ENCODE measurements at regions not wholly inside any gene's neighbourhood (a gene's known extent, or its start where the extent isn't known, plus 50 kb on each side); places are given as distances from the start of the nearest gene placed in this dataset.

DNA sequence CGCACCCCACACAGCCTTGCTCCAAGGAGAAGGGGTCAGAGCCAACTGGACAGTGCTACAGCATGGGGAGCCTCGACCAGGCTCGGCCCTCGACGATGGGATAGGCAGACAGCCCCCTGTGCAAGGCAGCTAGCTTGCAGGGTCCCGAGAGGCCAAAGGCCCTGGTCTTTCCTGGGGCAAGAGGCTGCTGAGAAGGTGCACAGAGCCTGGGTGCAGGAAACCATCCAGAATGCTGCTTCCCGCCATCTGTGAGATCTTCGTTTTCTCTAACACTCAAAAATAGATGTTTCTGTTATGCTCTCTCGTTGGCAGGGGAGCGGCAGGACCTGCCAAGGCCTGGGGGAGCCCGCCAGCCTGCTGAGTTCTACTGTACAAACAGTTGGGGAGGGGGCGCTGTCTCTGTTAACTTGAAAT lies 168.0 kb upstream of the RTL1 start:
- Histone ChIP-seq H3K9me3 (no peaks in the 10 kb centered on the region), H3K36me3 (no peaks in the 10 kb centered on the region), H3K4me3 (no peak overlapping the region), H3K27ac (no peak overlapping the region), H3K4me1 (peaks cover 7% of the 10 kb centered on the region), H3K27me3 (peaks cover 18% of the 10 kb centered on the region)
- no peak for TF ChIP-seq EP300 (IDR thresholded peaks at IDR 0.05)
- no peak for TF ChIP-seq POLR2AphosphoS5 (IDR thresholded peaks at IDR 0.05)
- TF ChIP-seq, protein P1, sequence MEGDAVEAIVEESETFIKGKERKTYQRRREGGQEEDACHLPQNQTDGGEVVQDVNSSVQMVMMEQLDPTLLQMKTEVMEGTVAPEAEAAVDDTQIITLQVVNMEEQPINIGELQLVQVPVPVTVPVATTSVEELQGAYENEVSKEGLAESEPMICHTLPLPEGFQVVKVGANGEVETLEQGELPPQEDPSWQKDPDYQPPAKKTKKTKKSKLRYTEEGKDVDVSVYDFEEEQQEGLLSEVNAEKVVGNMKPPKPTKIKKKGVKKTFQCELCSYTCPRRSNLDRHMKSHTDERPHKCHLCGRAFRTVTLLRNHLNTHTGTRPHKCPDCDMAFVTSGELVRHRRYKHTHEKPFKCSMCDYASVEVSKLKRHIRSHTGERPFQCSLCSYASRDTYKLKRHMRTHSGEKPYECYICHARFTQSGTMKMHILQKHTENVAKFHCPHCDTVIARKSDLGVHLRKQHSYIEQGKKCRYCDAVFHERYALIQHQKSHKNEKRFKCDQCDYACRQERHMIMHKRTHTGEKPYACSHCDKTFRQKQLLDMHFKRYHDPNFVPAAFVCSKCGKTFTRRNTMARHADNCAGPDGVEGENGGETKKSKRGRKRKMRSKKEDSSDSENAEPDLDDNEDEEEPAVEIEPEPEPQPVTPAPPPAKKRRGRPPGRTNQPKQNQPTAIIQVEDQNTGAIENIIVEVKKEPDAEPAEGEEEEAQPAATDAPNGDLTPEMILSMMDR (IDR thresholded peaks at IDR 0.05), result no peak
- TF ChIP-seq POLR2A (IDR thresholded peaks at IDR 0.05), result no peak
- DNase-seq (ENCODE audit: low spot score in 2 of 2), result no peak
- WGBS, result 69% methylated on average over 11 of the region's 12 CpGs

DNA sequence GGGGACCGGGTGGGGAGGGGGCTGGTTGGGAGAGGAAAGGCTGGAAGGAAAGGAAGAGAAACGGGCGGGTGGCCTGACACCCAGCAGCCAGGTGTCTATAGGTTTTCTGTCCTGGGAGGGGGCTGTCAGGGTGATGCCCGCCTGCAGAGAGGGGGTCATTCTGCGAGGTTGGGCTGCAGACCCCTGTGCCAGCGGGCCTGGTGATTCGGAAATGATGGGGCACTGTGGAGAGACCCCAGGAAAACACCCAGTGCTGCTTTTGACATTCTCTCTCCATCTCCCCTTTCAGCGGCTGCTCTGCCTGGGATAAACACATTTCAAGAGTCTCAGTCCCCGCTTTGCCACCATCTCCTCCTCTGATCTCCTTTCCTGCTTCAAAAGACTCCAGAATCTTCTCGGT lies 168.5 kb upstream of the RTL1 start:
- H3K27me3 ChIP-seq, result peaks cover 24% of the 10 kb centered on the region
- H3K4me1 ChIP-seq, result peaks cover 9% of the 10 kb centered on the region
- H3K36me3 ChIP-seq, result no peaks in the 10 kb centered on the region
- DNase-seq (ENCODE audit: low spot score in 2 of 2), result peak in 1 of 2 donors; percentile 57
- H3K27ac ChIP-seq, result no peak overlapping the region
- WGBS, result 83% methylated on average over 10 of the region's 10 CpGs
- H3K4me3 ChIP-seq, result no peak overlapping the region
- H3K9me3 ChIP-seq, result no peaks in the 10 kb centered on the region
- TF ChIP-seq POLR2A (IDR thresholded peaks at IDR 0.05) (no peak), EP300 (IDR thresholded peaks at IDR 0.05) (no peak), POLR2AphosphoS5 (IDR thresholded peaks at IDR 0.05) (no peak)
- TF ChIP-seq, protein P1 (IDR thresholded peaks at IDR 0.05), result no peak

DNA sequence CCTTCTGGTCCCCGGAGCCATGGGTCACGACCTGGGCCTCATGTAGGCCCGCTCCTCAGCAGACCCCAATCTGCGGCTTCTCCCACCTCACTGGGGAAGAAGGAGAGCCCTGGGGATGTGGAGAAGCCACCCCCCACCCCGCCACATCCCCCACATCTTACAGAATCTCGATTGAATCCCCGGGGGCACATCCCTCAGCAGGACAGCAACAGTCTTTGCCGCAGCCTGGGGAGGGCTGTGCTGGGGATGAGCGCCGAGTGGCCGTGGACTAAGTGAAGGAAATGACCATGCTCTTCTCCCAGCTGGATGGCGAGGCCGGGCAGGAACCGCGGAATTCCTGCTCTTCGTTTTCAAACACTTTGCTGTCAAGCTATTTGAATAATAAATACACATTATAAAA lies 169.0 kb upstream of the RTL1 start:
- no peak overlapping the region for H3K4me3 ChIP-seq
- H3K27me3 ChIP-seq, result peaks cover 28% of the 10 kb centered on the region
- DNase-seq (ENCODE audit: low spot score in 2 of 2), result peak; percentile 41 to 63
- H3K36me3 ChIP-seq, result no peaks in the 10 kb centered on the region
- H3K4me1 ChIP-seq, result peaks cover 14% of the 10 kb centered on the region
- no peak overlapping the region for H3K27ac ChIP-seq
- H3K9me3 ChIP-seq, result no peaks in the 10 kb centered on the region
- 85% methylated on average over 15 of the region's 16 CpGs for WGBS
- no peak for TF ChIP-seq POLR2A (IDR thresholded peaks at IDR 0.05)
- no peak for TF ChIP-seq EP300 (IDR thresholded peaks at IDR 0.05)
- TF ChIP-seq POLR2AphosphoS5 (IDR thresholded peaks at IDR 0.05), result no peak
- TF ChIP-seq, protein P1 (IDR thresholded peaks at IDR 0.05), result no peak

DNA sequence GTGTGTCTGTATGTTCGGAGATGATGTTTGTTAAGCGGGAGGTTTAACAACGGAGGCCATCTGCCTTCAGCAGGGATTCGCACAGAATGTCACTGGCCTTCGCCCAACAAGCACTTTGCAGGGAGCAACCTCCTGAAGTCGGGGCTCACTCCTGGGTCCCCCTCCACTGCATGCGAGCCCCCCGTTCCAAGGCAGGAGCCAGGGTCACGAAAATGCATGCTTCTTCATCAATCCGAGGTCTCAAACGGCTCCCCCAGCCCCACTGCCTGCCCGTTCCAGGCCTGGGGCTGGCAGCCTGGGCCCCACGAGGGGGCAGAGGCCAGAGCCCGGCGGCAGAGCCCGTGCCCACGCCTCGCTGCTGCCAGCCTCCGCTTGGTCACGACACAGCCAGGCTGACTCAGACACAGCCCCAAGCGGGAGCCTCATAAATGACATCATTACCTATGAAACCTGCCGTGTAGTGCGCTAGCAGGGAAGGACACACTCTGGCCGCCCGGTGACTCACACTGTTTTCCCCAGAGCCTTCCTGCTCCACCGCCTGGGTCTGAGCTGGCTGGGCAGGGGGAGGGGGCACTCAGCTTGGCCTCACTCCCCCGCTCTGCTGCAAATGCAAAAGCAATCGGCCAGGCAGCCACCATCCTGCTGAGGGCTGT lies 169.5 kb upstream of the RTL1 start:
- peak; percentile 47 to 76 for DNase-seq (ENCODE audit: low spot score in 2 of 2)
- Histone ChIP-seq H3K36me3 (no peaks in the 10 kb centered on the region), H3K27ac (no peak overlapping the region), H3K9me3 (no peaks in the 10 kb centered on the region), H3K4me1 (peaks cover 17% of the 10 kb centered on the region), H3K27me3 (peaks cover 34% of the 10 kb centered on the region), H3K4me3 (no peak overlapping the region)
- no peak for TF ChIP-seq POLR2AphosphoS5 (IDR thresholded peaks at IDR 0.05)
- TF ChIP-seq, protein P1 (IDR thresholded peaks at IDR 0.05), result no peak
- no peak for TF ChIP-seq POLR2A (IDR thresholded peaks at IDR 0.05)
- no peak for TF ChIP-seq EP300 (IDR thresholded peaks at IDR 0.05)
- 77% methylated on average over 13 of the region's 28 CpGs for WGBS

DNA sequence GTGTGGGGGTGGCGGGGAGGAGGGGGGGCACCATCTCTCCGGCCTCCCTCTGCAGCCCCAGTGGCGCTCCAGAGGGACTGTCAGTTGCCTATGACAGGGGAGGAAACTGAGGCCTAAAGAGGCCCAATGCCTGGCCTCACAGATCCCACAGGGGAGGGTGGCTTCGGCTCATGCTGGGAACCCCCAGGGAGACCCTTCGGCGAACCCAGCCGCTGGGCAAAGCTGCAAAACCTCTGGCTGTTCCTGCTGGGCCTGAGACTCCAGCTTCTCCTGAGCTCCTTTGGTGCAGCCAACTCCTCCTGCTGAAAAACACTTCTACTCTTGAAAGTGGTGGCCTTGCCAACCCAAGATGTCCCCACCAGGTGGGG lies 170.1 kb upstream of the RTL1 start:
- TF ChIP-seq POLR2AphosphoS5 (IDR thresholded peaks at IDR 0.05) (no peak), EP300 (IDR thresholded peaks at IDR 0.05) (no peak), POLR2A (IDR thresholded peaks at IDR 0.05) (no peak)
- TF ChIP-seq, protein P1 (IDR thresholded peaks at IDR 0.05), result no peak
- Histone ChIP-seq H3K4me3 (no peak overlapping the region), H3K27ac (no peak overlapping the region), H3K9me3 (no peaks in the 10 kb centered on the region), H3K4me1 (peaks cover 17% of the 10 kb centered on the region), H3K36me3 (no peaks in the 10 kb centered on the region), H3K27me3 (peaks cover 39% of the 10 kb centered on the region)
- WGBS, result no CpG with 5 or more reads among the region's 7 CpGs
- peak; percentile 31 to 65 for DNase-seq (ENCODE audit: low spot score in 2 of 2)

Measured in suprapubic skin (tissue), 4 donors.